SK-N-MC (cell line): ENCODE measurements at regions not wholly inside any gene's neighbourhood (a gene's known extent, or its start where the extent isn't known, plus 50 kb on each side); places are given as distances from the start of the nearest gene placed in this dataset.

ENCODE experiments used
- EZH2 ChIP-seq: fragments of 200-600 bp; sonication (generic); IDR thresholded peaks from one replicate; pipeline ENCODE4 v1.6.1; 2017; ENCODE audit warnings: antibody characterized with exemption
- FOXP2 ChIP-seq: optimal IDR thresholded peaks from 2 replicates; pipeline ENCODE3; 2011; ENCODE audit warnings: mild to moderate bottlenecking, moderate library complexity; ENCODE audit not compliant: insufficient read depth; ENCODE audit errors: extremely low read length, control extremely low read depth
- POLR2AphosphoS5 ChIP-seq: IDR thresholded peaks from 2 replicates; pipeline ENCODE4 v1.6.1; 2012; ENCODE audit warnings: mild to moderate bottlenecking, low read depth, low read length, borderline replicate concordance

DNA sequence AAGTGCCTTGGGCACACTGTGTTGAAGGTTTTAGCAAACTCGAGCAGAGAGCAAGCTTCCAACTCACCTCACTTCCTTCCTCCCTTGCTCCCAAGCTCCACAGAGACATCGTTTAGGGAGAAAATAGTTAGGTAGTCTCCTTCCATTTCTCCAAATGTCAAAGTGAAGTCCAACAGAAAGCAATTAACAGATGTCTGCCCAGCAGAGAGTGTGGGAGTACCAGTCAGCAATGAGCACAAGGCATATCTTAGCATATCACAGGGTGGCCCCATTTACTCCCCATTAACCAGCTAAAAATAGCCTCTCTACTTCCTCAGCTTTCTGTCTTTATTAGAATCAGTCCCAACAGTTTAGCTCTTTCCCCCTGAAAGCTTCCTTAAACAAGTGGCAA is 334.2 kb upstream of the CAMK1G start:
- TF ChIP-seq EZH2 (no peak), POLR2AphosphoS5 (no peak), FOXP2 (no peak)
